KG1 (cell line): ENCODE measurements at regions not wholly inside any gene's neighbourhood (a gene's known extent, or its start where the extent isn't known, plus 50 kb on each side); places are given as distances from the start of the nearest gene placed in this dataset.

ENCODE experiments used
- DNase-seq: peaks from one replicate; lab custom pipeline; 2025; lab: John Stamatoyannopoulos, UW

GRCh38 chr5:124692950-124693349 lies 53.5 kb downstream of the ZNF608 start:
- DNase-seq = no peak

- DNase-seq = no peak
These were observed 54.1 kb downstream of the ZNF608 start for GRCh38 chr5:124692324-124692723.

- no peak for DNase-seq
These were observed 56.8 kb downstream of the ZNF608 start for GRCh38 chr5:124689653-124690052.

- no peak for DNase-seq
These were observed 60.0 kb downstream of the ZNF608 start for GRCh38 chr5:124686239-124687004.

- no peak for DNase-seq
These were observed 61.0 kb downstream of the ZNF608 start for GRCh38 chr5:124685404-124685930.

GRCh38 chr5:124683917-124684555 lies 62.4 kb downstream of the ZNF608 start:
- DNase-seq = no peak

- no peak for DNase-seq
These were observed 66.8 kb downstream of the ZNF608 start for GRCh38 chr5:124679578-124680199.

GRCh38 chr5:124678922-124679519 lies 67.4 kb downstream of the ZNF608 start:
- no peak for DNase-seq

GRCh38 chr5:124678468-124678867 lies 68.0 kb downstream of the ZNF608 start:
- DNase-seq = no peak

GRCh38 chr5:124677374-124678351 lies 68.8 kb downstream of the ZNF608 start:
- no peak for DNase-seq

- DNase-seq = no peak
These were observed 70.2 kb downstream of the ZNF608 start for GRCh38 chr5:124675931-124676846.

- DNase-seq = no peak
These were observed 75.2 kb downstream of the ZNF608 start for GRCh38 chr5:124671193-124671592.

GRCh38 chr5:124670722-124671184 lies 75.7 kb downstream of the ZNF608 start:
- DNase-seq = no peak

GRCh38 chr5:124669956-124670721 lies 76.3 kb downstream of the ZNF608 start:
- no peak for DNase-seq

GRCh38 chr5:124669300-124669648 lies 77.2 kb downstream of the ZNF608 start:
- no peak for DNase-seq

- no peak for DNase-seq
These were observed 77.8 kb downstream of the ZNF608 start for GRCh38 chr5:124668353-124669299.

GRCh38 chr5:124665625-124666024 lies 80.8 kb downstream of the ZNF608 start:
- no peak for DNase-seq

- no peak for DNase-seq
These were observed 81.4 kb downstream of the ZNF608 start for GRCh38 chr5:124665035-124665434.
